SU-DHL-6 (cell line): ENCODE measurements at regions not wholly inside any gene's neighbourhood (a gene's known extent, or its start where the extent isn't known, plus 50 kb on each side); places are given as distances from the start of the nearest gene placed in this dataset.

ENCODE experiments used
- H2AFZ ChIP-seq: fragments of 200-600 bp; sonication (generic); 2 replicates; pipeline ENCODE4 v1.6.1; 2014; ENCODE audit warnings: low read depth, mild to moderate bottlenecking, moderate library complexity, mixed read lengths, antibody characterized with exemption, low read length; ENCODE audit not compliant: severe bottlenecking
- H3F3A ChIP-seq: fragments of 200-600 bp; shearing (Covaris generic); 2 replicates; pipeline ENCODE4 v1.6.0; 2016; ENCODE audit warnings: antibody characterized with exemption, mild to moderate bottlenecking; ENCODE audit not compliant: insufficient read depth
- H3K27ac ChIP-seq: fragments of 200-600 bp; sonication (generic); 2 replicates; pipeline ENCODE4 v1.5.1; 2016; ENCODE audit warnings: low read depth, mild to moderate bottlenecking, low read length, moderate library complexity, mixed read lengths
- H3K27me3 ChIP-seq: fragments of 200-600 bp; sonication (generic), shearing (Covaris generic); 2 replicates; pipeline ENCODE4 v1.6.0; 2014; ENCODE audit warnings: mild to moderate bottlenecking, low read length
- H3K36me3 ChIP-seq: fragments of 200-600 bp; sonication (generic); 2 replicates; pipeline ENCODE4 v1.6.1; 2014; ENCODE audit warnings: mild to moderate bottlenecking, low read length, mixed read lengths
- H3K4me2 ChIP-seq: fragments of 300-600, 200-600 bp; shearing (Covaris generic), sonication (generic); 2 replicates; pipeline ENCODE4 v1.6.0; 2014; ENCODE audit warnings: low read length, low read depth, mild to moderate bottlenecking; ENCODE audit not compliant: poor library complexity, severe bottlenecking
- H3K4me3 ChIP-seq: fragments of 200-600 bp; sonication (generic); 2 replicates; pipeline ENCODE4 v1.5.1; 2014; ENCODE audit warnings: antibody characterized with exemption, low read length, mild to moderate bottlenecking, mixed read lengths; ENCODE audit not compliant: insufficient read depth, poor library complexity, severe bottlenecking
- H3K79me2 ChIP-seq: fragments of 200-600 bp; sonication (generic); 2 replicates; pipeline ENCODE4 v1.6.1; 2014; ENCODE audit warnings: mild to moderate bottlenecking, low read length, moderate library complexity; ENCODE audit not compliant: insufficient read depth
- H3K9ac ChIP-seq: fragments of 200-600 bp; sonication (generic); 2 replicates; pipeline ENCODE4 v1.7.0; 2014; ENCODE audit warnings: mild to moderate bottlenecking, low read length
- H3K9me2 ChIP-seq: fragments of 200-600 bp; sonication (generic); replicated peaks from 2 replicates; pipeline ENCODE4 v1.6.1; 2014; ENCODE audit warnings: low read length; ENCODE audit not compliant: insufficient read depth
- H3K9me3 ChIP-seq: fragments of 200-600 bp; sonication (generic); 2 replicates; pipeline ENCODE4 v1.6.1; 2014; ENCODE audit warnings: low read length, mixed read lengths; ENCODE audit not compliant: insufficient read depth
- H4K20me1 ChIP-seq: fragments of 200-600 bp; sonication (generic); 2 replicates; pipeline ENCODE4 v1.6.1; 2014; ENCODE audit warnings: low read depth, mild to moderate bottlenecking, antibody characterized with exemption, low read length, moderate library complexity, mixed read lengths
- EZH2phosphoT487 ChIP-seq: fragments of 200-600 bp; sonication (generic), shearing (Covaris generic); conservative IDR thresholded peaks from 2 replicates; pipeline ENCODE4 v1.6.1; 2018; ENCODE audit warnings: mild to moderate bottlenecking, antibody characterized with exemption, low read length, moderate library complexity, mixed read lengths
- TF ChIP-seq, protein P1 (sequence below): fragments of 200-600 bp; sonication (generic); IDR thresholded peaks from one replicate; pipeline ENCODE4 v1.5.1; 2017; ENCODE audit warnings: antibody characterized with exemption, mild to moderate bottlenecking, low read length, moderate library complexity; ENCODE audit not compliant: insufficient read depth, poor library complexity, severe bottlenecking

DNA sequence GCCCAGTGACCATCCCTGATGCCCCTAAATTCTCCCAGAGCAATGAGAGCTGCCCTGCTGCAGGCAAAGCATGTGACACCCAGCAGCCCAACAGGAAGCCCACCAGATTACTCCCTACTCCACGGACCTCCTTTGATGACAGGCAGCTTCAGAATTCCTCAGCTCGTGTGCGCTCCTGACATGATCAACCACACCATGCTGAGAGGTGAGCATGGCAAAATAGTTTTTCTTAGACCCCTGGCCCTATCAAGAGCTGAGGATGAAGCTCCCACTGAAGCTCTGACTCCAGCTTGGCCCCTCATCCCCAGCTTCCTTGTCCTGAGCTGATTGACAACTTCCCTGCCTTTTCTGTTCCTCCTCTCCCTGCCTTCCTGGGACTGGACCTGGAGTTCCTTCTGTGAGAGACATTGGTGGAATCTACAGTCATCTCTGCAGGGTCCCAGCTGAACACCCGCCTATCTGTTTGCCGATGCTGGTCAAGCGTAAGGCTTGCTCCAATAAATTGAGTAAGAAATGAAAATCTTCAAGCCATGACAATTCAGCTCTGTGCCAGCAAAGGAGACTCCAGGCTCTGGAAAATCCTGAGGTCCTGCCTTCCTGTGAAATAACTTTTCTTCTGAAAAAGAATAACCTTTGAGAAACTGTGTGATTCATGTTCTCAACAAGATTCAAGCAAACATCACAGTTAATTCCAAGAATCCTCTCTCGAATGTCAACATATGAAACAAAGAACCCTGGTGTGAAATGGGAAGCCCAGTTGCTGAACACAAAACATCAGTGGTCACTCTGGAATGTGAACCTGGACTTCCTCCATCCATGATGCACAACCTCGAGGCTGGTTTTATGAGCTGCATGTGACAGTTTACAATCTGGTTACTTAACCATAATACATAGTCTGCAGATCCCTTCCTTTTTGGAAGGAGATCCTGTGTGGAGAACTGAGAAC, 201.1 kb downstream of the SPP2 start:
- Histone ChIP-seq H3K4me2 (no peak overlapping the region), H3K27ac (no peak overlapping the region), H3K79me2 (no peaks in the 10 kb centered on the region), H3K9ac (no peak overlapping the region), H3K36me3 (no peaks in the 10 kb centered on the region), H4K20me1 (no peaks in the 10 kb centered on the region), H2AFZ (no peak overlapping the region), H3K27me3 (no peaks in the 10 kb centered on the region), H3K9me3 (no peaks in the 10 kb centered on the region), H3F3A (no peaks in the 10 kb centered on the region), H3K9me2 (no peaks in the 10 kb centered on the region), H3K4me3 (no peak overlapping the region)
- TF ChIP-seq EZH2phosphoT487, result no peak
- TF ChIP-seq, protein P1, sequence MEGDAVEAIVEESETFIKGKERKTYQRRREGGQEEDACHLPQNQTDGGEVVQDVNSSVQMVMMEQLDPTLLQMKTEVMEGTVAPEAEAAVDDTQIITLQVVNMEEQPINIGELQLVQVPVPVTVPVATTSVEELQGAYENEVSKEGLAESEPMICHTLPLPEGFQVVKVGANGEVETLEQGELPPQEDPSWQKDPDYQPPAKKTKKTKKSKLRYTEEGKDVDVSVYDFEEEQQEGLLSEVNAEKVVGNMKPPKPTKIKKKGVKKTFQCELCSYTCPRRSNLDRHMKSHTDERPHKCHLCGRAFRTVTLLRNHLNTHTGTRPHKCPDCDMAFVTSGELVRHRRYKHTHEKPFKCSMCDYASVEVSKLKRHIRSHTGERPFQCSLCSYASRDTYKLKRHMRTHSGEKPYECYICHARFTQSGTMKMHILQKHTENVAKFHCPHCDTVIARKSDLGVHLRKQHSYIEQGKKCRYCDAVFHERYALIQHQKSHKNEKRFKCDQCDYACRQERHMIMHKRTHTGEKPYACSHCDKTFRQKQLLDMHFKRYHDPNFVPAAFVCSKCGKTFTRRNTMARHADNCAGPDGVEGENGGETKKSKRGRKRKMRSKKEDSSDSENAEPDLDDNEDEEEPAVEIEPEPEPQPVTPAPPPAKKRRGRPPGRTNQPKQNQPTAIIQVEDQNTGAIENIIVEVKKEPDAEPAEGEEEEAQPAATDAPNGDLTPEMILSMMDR, result no peak

DNA sequence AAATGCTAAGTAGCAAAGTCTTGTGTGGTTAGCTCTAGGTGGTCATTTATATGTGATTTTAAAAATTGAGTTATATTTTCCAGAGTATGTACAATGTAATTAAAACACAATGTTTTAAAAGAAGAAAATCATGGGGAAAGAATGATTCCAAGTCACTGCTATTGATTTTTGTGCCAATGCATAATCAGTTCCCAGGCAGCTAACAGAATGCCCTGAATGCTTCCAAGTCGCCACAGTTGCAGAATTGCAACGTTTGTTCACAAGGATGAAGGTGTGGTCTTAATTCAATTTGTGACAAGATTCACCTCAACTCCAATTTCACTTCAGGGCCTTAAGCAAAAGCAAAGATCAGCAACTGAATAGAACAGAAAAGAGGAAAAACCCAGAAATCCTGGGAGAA, 200.4 kb downstream of the SPP2 start:
- H3K9me2 ChIP-seq, result no peaks in the 10 kb centered on the region
- no peak overlapping the region for H3K9ac ChIP-seq
- H3K79me2 ChIP-seq, result no peaks in the 10 kb centered on the region
- no peaks in the 10 kb centered on the region for H3K9me3 ChIP-seq
- H3K27me3 ChIP-seq, result no peaks in the 10 kb centered on the region
- no peaks in the 10 kb centered on the region for H4K20me1 ChIP-seq
- no peaks in the 10 kb centered on the region for H3K36me3 ChIP-seq
- no peak overlapping the region for H3K4me2 ChIP-seq
- H3F3A ChIP-seq, result no peaks in the 10 kb centered on the region
- no peak for TF ChIP-seq EZH2phosphoT487
- TF ChIP-seq, protein P1, result no peak
- H3K4me3 ChIP-seq, result no peak overlapping the region
- H3K27ac ChIP-seq, result no peak overlapping the region
- no peak overlapping the region for H2AFZ ChIP-seq

DNA sequence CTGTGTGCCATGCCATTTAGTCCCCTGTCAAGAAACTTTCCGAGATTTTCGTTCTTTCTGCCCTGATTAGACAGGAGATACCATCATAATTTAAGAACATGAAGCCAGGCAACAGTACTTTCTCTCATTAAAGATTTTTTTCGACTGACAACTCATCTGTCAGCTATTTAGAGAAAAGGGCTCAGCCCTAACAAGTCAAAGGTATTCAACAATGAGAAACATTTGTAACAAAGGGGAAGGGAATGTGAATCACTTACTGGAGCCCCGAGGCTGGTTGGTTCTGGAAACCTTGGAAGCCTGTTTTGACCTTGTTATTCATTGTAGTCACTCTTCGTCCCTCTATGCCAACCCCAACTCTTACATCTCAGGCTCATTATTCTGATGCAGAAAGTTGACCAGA, 199.4 kb downstream of the SPP2 start:
- Histone ChIP-seq H3K9me3 (no peaks in the 10 kb centered on the region), H3K4me2 (no peak overlapping the region), H3F3A (no peaks in the 10 kb centered on the region), H3K9ac (no peak overlapping the region), H3K4me3 (no peak overlapping the region), H2AFZ (no peak overlapping the region), H3K27me3 (no peaks in the 10 kb centered on the region), H3K9me2 (no peaks in the 10 kb centered on the region), H3K79me2 (no peaks in the 10 kb centered on the region), H3K36me3 (no peaks in the 10 kb centered on the region), H3K27ac (no peak overlapping the region), H4K20me1 (no peaks in the 10 kb centered on the region)
- TF ChIP-seq EZH2phosphoT487, result no peak
- TF ChIP-seq, protein P1, result no peak
